Activated CD8-positive, alpha-beta memory T cell treated with anti-CD3 and anti-CD28 coated beads for 48 hours (primary cell): ENCODE measurements at regions not wholly inside any gene's neighbourhood (a gene's known extent, or its start where the extent isn't known, plus 50 kb on each side); places are given as distances from the start of the nearest gene placed in this dataset.

Experiments used
- DNase-seq, 3 experiments: peaks; one replicate each; pipeline ENCODE4 v3.0.0-alpha.2; 2020; ENCODE audit warnings: low read depth in 2 of 3, low spot score in 2 of 3

DNA sequence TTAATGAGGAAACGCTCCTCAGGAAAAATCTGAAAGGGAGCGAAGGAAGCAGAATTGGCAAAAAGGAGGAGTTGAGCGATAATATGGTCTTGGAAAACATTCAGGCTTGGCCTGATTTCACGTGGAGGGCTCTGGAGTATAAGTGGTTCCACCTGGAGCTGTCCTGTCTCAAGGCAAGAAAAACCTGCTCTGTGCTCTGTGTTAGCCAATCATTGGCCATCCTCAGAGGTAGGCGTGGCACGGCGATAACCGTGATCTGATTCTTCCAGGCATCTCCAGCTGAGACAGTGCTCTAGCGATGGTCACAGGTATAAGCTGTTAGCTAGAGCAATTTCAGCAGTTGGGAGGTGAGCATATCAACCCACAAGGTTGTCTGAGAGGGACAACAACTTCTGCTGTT is 450.5 kb upstream of the MAF start:
- DNase-seq: no peak

DNA sequence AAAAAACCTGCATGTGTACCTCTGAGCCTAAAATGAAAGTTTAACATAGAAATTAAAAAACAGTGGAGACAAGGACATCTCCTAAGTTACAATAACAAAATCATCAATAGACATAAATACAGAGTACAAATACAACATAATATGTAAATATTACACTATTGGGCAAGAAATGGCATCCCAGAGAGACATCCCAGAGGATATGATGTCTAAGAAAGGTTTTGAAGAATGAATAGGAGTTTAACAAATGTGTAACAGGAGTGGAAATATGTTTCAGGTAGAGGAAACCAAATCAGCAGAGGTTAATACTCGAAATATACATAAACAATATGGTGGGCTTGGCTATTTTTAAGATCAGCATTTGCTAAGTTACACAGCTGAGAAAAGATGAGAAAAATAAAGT is 447.7 kb upstream of the MAF start:
- DNase-seq: no peak

DNA sequence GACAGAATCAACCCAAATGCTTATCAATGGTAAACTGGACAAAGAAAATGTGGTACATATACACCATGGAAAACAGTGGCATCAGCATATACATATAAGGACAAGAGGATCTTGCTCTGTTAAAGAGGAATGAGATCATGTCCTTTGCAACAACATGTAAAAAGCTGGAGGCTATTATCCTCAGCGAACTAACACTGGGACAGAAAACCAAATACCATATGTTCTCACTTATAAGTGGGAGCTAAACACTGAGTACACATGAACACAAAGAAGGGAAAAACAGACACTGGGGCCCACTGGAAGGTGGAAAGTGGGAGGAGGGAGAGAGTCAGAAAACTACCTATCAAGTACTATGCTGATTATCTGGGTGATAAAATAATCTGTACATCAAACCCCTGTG is 447.3 kb upstream of the MAF start:
- DNase-seq: no peak

DNA sequence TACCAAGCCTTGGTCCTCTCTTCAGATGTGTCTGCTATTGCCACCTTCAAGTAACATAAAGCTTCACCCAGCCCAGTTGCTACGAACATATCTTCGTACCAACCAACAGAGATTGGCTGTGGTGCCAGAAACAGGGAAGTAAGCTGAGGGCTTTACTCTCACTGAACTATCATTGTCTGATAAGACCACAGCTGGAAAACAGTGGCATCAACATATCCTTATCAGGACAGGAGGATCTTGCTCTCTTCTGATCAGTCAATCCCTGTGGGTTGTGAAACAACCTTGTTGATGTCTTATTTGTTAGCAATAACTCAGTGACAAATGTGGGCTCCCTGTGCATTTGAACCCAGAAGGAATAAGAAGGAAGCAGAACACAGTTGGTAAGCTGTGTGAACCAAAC is 446.3 kb upstream of the MAF start:
- DNase-seq: no peak

DNA sequence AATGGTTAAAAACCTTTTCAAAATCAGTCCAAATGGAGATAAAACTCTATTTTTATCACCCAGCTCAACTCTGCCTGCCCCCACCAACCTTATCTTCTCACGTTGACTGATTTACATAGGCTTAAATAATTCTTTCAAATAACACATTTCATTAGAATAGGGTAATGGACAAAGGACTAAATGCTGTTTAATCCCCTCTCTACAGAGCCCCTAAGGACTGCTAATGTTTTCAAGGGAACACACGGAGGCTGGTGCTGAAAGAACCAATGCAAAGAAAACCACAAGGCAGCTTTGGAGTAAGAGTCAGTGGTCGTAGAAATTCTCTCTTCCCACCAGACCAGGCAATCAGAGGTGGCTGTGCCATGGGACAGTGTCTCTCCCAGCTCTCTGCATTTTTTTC is 445.7 kb upstream of the MAF start:
- DNase-seq: no peak

DNA sequence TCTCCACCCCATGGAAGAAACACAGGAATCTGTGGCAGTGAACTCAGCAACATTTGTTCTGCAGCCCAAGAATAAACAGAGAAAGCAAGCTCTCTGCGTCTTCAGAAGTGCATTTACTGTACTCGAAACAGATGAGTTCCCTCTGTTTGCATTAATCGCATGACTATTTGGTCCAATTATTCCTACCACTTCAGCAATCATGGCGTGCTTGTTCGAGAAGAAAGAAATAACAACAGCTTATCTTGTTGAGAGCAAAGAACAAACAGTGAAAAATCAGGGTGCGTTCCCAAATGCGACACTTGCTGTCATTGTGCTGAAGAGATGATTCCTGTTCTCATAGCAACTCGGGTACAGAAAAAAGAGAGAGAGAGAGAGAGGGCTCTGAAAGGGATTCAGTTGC is 445.3 kb upstream of the MAF start:
- no peak for DNase-seq

DNA sequence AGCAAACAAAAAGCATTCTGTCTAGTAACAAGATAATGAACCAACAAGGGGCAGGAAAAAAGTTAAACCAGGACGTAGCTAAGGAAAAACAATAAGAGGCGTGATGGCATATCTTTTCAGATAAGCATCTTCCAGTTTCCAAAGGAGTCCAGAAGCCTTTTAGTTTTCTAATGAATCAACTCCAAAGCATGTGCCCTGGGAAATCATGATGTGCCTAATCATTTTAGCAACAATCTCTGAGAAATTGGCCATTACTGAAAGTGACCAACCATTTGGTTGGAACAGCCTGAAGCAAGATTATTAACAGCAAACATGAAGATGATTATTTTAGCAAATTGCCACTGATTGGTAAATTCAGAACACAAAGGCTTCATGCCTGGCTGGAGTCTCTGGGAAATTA is 440.9 kb upstream of the MAF start:
- DNase-seq: no peak

DNA sequence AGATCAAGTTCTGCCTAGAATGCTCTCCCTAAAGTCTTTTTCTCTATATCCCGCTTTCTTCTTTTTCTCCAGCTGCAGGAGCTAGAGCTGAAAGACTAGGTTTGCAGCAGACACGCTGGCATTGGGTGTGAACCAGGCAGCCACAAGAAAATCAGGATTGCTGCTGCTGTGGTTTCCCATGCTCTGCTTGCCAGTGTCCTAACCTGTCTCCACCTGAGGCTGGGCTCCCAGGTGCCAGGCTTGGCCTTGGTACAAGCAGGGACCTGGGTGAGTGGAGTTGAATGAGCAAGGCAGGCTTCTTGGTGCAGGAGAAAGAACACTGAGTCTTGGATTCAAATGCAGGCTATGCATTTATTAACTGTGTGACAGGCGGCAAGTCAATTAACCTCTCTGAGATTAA is 440.3 kb upstream of the MAF start:
- DNase-seq: no peak

DNA sequence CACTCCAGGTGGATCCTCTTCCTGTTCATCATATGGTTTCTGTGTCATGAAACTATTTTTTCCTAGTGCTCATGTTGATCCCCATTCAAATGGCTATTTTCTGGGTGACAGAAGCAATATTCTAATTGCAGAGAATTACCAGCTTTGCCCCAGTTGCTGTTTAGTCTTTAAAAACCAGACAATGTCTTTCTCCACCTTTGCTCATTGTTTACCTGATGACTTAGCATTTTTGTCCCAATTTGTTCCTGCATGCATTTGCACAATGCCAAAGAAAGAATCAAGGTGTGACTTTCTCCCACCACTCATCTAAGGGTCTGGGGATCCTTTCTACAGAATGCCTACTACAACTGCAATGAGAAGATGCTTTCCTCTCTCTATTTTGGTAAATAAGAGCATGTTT is 439.9 kb upstream of the MAF start:
- DNase-seq: no peak

DNA sequence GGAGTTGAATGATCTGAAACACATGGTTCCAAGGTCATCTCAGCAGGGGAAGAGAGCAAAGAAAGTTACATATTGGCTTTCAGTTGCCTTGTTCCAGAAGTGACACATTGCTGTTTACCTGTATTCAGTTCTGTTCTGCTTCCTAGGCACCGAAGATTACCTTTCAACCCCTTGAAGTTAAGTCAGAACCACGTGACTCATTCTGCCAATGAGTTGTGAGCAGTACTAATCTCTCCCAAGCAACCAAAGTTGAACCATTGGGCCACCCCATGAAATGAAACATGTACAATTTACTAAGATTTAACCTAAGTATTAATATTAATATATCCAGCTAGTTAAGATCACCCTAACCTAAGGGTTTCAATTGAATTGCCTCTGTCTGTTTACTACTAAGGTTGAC is 439.2 kb upstream of the MAF start:
- DNase-seq: no peak

DNA sequence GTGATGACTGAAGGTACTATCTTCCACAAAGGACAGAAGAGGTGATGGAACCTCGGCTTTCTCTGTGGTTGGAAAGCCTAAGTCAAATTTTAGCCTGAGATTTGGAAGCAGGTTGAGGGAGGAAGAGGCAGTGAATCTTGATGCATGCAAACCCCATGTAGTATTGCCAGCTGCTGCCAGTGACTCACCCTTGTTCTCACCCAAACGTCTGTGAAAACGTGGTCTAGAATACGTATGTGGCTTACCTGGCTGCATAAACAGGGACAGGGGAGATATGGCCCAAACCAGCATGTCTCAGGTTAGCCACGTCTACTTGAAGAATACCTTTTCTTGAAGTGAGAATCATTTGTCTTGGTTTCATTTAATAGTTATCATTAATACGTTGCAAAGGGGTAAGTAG is 438.0 kb upstream of the MAF start:
- DNase-seq: no peak

DNA sequence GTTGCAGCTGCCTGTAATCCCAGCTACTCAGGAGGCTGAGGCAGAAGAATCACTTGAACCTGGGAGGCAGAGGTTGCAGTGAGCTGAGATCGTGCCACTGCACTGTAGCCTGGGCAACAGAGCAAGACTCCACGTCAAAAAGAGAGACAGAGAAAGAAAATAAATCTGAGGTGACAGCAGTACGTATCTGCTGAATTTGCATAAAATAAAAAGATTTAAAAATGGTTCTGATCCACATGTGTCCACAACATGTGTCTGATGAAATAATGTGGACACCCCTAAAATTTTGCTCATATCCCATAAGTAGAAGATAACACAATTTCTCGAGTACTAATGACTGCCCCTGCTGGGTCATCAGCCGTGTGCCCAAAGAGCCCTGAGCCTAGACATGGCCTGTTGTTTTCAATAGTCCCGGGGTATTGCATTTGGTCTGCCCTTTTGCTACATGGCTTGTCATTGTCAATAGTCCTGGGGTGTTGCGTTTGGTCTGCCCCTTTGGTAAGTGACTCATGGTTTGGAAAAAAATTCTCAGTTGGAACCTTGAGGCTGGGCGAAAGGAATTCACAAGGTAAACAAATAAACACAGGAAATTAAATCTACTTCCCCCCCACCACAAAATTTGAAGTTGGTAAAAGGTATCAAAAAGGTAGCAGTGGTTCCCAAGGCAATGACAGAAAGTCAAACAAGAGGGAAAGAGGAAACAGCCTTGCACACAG is 434.6 kb upstream of the MAF start:
- DNase-seq: no peak

DNA sequence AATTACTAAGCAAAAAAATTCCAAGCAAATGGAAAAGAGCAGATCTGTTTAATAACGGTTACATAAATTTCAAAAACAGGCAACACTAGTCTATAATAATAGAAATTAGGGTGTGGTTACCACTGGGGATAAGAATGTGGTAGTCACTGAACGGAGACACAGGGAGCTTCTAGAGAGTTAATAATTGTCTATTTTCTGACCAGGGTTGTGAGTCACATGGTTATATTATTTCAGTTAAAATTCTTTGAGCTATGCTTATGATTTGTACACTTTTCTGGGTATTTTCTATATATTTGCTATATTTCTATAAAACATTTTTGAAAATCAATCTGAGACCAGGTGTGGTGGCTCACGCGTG is 433.9 kb upstream of the MAF start:
- no peak for DNase-seq

DNA sequence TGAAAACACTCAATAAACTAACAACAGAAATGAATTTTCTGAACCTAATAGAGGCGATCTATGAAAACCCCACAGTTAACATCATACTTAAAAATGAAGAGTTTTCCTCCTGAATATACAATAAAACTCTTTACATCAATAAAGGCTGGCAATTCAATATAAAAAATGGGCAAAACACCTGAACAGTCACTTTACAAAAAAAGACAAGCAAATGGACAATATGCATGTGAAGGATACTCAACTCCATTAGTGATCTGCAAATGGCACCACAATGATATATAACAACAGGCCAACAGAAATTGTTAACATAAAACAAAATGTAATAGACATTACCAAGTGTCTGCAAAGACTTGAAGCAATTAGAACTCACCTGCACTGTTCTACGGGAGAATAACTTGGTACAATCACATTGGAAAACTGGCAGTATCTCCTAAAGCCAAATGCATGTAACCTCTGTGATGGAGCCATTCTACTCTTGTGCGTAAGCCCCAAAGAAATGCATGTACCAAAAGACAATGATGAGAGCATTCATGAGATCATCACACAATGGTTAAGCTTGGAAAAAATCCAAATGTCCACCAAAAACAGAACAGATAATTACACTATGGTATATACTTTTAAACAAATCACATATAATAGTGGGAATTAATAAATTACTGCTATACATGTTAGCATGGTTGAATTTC is 433.4 kb upstream of the MAF start:
- no peak for DNase-seq

DNA sequence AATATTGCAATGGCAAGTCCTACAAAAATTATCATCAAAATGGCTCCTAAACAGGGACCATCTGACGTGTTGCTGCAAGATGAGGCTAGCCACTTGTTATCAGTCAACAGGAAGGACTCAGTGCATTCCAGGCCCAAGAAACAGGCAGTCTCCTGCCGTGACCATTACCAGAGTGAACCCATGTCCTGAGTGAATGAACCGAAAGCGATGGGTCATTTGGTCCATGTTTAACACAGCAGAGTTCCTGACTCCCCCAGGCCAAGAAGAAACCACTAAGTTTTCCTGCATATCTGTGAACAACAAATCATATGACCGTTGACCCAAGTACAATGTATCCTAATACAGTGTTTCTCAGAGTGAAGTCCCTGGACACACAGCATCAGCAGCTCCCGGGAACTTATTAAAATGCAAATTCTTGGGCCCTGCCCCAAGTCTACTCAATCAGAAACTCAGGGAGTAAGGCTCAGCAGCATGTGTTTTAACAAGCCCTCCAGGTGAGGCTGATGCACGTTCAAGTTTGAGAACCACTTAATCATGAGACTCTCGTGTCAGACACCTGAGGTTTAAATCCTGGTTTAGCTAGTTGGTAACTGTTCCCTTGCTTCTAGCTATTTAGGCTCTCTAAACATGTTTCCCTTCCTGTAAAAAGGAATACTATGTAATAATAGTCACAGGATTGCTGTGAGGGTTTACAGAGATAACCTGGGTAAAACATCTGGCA is 429.4 kb upstream of the MAF start:
- DNase-seq: no peak

DNA sequence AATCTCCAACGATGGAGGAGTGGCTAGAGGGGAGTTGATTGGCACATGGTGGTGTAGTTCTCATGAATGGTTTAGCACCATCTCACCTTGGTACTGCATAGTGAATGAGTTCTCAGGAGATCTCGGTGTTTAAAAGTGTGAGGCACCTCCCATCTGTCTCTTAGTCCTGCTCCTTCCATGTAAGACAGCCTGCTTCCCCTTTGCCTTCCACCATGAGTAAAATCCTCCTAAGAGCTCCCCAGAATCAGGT is 428.8 kb upstream of the MAF start:
- no peak for DNase-seq

DNA sequence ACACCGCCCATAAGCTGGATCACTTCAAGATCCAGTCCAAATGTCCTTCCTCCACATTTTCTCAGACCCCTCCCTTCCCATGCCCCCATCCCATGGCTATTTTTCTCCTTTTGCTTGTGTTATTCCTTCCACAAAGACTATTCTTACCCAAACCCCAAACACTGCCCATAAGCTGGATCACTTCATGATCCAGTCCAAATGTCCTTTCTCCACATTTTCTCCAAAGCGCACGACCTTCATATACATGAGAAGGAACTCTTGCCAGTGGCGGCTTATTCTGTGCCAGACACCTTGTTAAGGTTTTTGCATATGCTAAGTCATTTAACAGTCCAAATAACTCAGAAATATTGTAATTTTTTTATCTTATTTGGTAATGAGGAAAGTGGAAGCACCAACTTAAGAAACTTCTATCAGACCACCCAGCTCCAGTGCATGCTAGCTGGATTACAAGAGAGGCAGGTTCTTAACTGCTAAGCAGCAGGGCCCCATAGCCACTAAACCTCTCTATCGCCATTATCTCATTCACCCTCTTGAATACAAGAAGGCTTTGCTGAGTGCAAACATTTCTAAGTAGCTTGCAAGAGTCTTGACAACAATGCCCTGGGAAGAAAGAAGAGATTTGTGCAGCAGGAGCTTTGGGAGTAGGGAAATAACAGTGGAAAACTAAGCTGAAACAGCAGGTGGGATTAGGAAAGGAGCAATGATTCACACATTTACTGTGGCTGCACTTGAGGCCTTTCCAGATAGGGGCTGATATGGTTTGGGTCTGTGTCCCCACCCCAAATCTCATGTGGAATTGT is 428.2 kb upstream of the MAF start:
- DNase-seq: no peak

DNA sequence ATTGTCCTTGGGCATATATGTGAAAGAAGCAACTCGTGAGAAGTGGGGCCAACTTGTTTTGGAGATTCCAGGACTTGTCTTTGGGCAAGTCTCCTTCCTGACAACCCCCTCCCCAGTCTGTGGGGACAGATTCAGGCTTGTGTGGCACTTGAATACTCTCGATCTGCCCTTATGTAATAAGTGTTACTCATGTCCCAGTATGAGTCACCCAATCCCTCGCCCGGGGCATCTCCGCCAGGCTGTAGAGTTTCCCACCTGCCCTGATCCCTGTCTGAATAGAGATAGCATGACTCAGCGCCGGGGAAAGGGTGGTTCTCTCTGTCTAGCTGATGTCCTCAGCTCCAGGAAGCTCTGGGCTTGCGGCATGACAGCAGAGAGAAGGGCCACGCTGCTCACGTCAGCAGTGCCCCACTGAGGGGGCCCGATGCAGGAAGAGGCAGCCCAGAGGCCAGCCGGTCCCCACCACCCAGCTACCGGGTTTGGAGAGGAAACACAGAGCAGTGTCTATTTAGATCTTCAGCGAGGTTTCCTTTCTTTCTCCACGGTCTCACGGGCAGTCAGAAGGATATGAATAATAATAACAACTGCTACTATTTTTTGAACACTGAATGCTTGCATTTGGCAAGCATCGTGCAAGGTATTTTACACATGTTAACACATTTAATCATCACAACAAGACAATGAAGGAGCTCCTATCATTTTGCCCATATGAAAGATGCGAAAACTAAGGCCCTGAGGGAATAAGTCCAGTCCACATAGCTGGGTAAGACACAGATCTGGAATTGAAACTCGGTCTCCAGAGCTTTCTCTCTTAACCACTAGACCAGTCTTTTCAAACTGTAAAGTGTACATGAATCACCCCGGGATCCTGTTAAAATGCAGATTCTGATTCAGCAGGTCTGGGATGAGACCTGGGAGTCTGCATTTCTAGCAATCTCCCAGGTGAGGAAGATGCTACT is 426.7 kb upstream of the MAF start:
- DNase-seq: peak; percentile 4 to 28 (median 10)

DNA sequence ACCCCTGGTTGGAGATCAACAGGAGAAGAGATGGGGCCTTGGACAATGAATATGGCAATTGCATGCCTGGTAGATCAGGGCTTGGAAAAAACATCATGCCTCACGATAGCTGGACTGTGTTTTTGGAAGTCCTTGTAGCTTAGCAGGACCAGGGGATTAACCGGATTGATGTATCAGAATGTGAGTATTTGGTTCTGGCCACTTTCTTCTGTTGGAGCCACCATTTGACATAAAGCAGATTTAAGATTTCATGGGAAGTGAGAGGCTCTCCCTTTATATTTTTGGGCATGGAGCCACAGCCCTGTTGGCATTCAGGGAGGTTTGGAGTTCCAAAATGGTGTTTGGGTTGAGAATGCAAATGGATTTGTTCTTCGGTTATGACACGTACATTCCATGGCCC is 424.7 kb upstream of the MAF start:
- no peak for DNase-seq

DNA sequence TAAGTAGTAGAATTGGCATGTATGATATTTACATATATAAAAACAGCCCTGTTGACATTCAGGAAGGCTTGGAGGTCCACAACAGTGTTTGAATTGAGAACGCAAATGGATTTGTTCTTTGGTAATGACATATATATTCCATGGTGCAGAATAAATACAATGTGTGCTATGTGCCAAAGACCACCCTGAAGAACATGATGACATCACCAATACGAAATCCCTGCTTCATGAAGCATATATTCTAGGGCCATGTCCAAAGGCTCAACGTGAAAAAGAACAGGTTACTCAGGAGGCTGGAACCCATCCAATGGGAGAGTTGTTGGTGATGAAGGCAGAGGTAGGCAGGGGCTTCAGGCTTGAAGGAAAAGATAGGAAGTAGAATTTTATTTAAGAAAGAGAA is 423.9 kb upstream of the MAF start:
- DNase-seq: no peak

DNA sequence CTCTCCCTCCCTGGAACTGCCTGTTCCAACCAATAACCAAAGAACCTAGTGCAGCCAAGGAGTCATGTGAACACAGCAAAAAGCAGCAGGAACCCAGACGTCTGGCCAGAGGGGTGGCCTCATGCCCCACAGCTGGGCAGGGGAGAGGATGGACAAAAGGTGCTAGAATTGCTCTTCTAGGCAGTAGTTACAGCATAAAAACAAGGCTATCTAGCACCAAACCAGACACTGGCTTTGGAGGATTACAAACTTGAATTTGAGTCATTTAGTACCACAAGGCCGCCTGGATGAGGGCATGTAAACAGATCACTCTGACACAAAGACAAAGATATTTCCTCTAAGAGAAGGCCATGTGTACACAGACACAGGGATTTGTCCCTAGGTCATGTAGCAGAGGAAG is 423.3 kb upstream of the MAF start:
- no peak for DNase-seq
